ENCODE measurements at regions not wholly inside any gene's neighbourhood (a gene's known extent, or its start where the extent isn't known, plus 50 kb on each side); places are given as distances from the start of the nearest gene placed in this dataset.

- no peak for DNase-seq (ENCODE audit: low spot score)
Observed at GRCh38 chr1:94617134-94617805, 75.7 kb upstream of the F3 start.

- no peak for DNase-seq (ENCODE audit: low spot score)
Observed at GRCh38 chr1:94616506-94616905, 74.9 kb upstream of the F3 start.

GRCh38 chr1:94614996-94615395 is 73.4 kb upstream of the F3 start:
- DNase-seq (ENCODE audit: low spot score): no peak

GRCh38 chr1:94614168-94614815 is 72.7 kb upstream of the F3 start:
- DNase-seq (ENCODE audit: low spot score): no peak

GRCh38 chr1:94612525-94613204 is 71.1 kb upstream of the F3 start:
- DNase-seq (ENCODE audit: low spot score): no peak

GRCh38 chr1:94611681-94612475 is 70.3 kb upstream of the F3 start:
- DNase-seq (ENCODE audit: low spot score): no peak

- no peak for DNase-seq (ENCODE audit: low spot score)
Observed at GRCh38 chr1:94609619-94610018, 68.1 kb upstream of the F3 start.

- DNase-seq (ENCODE audit: low spot score): no peak
Observed at GRCh38 chr1:94608852-94609530, 67.4 kb upstream of the F3 start.

GRCh38 chr1:94608142-94608851 is 66.7 kb upstream of the F3 start:
- no peak for DNase-seq (ENCODE audit: low spot score)

GRCh38 chr1:94607398-94607797 is 65.8 kb upstream of the F3 start:
- DNase-seq (ENCODE audit: low spot score): no peak

GRCh38 chr1:94606471-94606870 is 64.9 kb upstream of the F3 start:
- no peak for DNase-seq (ENCODE audit: low spot score)

GRCh38 chr1:94603663-94604062 is 62.1 kb upstream of the F3 start:
- no peak for DNase-seq (ENCODE audit: low spot score)

- no peak for DNase-seq (ENCODE audit: low spot score)
Observed at GRCh38 chr1:94602802-94603625, 61.5 kb upstream of the F3 start.

- DNase-seq (ENCODE audit: low spot score): no peak
Observed at GRCh38 chr1:94602316-94602715, 60.8 kb upstream of the F3 start.

- no peak for DNase-seq (ENCODE audit: low spot score)
Observed at GRCh38 chr1:94600556-94600955, 59.0 kb upstream of the F3 start.

GRCh38 chr1:94599095-94599813 is 57.7 kb upstream of the F3 start:
- peak; percentile 14 for DNase-seq (ENCODE audit: low spot score)

- DNase-seq (ENCODE audit: low spot score): no peak
Observed at GRCh38 chr1:94597701-94598100, 56.1 kb upstream of the F3 start.

GRCh38 chr1:94596260-94596659 is 54.7 kb upstream of the F3 start:
- DNase-seq (ENCODE audit: low spot score): no peak

GRCh38 chr1:94595658-94596057 is 54.1 kb upstream of the F3 start:
- no peak for DNase-seq (ENCODE audit: low spot score)

- no peak for DNase-seq (ENCODE audit: low spot score)
Observed at GRCh38 chr1:94593611-94594010, 52.1 kb upstream of the F3 start.
